ENCODE measurements at regions not wholly inside any gene's neighbourhood (a gene's known extent, or its start where the extent isn't known, plus 50 kb on each side); places are given as distances from the start of the nearest gene placed in this dataset.

DNA sequence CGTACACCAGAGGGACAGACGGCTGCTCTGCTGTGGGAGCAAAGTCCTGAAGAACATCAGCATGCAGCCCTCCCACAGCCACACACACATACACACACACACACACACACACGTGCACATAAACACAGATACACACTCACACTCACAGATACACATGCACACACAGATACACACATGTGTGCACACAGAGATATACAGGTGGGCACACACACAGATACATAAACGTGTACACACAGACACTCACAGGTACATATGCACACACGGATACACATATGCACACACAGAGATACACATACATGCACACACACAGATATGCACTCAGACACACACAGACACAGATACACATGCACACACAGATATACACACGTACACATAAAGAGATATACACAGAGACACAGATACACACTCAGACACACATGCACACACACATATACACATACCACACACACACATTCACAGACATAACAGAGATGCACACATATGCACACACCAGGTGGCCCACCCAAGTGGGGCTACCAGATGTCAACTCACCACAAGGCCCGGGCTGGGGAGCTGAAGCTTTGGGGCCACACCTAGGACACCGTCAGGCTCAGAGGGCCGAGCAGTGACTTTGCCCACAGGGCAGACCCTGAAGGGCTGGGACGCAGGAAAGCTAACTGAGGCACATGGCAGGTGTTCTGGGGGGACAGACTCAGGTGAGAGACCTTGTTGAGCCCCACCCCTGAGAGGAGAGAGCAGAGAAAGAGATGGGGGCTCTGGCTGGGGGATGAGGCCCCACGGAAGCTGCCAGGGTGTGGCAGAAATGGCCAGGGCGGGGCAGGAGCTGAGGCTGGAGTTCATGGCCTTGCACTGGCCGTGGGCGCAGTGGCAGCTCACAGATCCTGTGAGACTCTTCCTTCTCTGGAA, 148.6 kb upstream of the PPP1R26 start:
- no peak overlapping the region for H3K4me3 ChIP-seq (ENCODE audit: insufficient read depth, low read depth, low read length)
- H3K4ac ChIP-seq (ENCODE audit: low read depth, low read length): no peak overlapping the region
- no peak overlapping the region for H3K9ac ChIP-seq (ENCODE audit: low read depth, low read length)
- H2BK5ac ChIP-seq (ENCODE audit: low read depth, low read length, poor library complexity, severe bottlenecking): no peak overlapping the region
- no peak overlapping the region for H3K4me2 ChIP-seq (ENCODE audit: low read depth, low read length)
- H3K14ac ChIP-seq (replicated peaks; ENCODE audit: low read depth, low read length): no peak overlapping the region
- POLR2A ChIA-PET (ENCODE audit: unreplicated experiment): no interaction called here
- no peaks in the 10 kb centered on the region for H4K20me1 ChIP-seq (ENCODE audit: insufficient read depth, low read length)
- 47% methylated on average over 8 of the region's 14 CpGs; no CpG with 5 or more reads in 1 of the 2 experiments for WGBS, 2 experiments (ENCODE audit: extremely low coverage in 2 of 2, insufficient read length in 1 of 2)
- peaks cover 37% of the 10 kb centered on the region for H3K9me3 ChIP-seq (ENCODE audit: control insufficient read depth, insufficient read depth, low read length)
- H3K9me1 ChIP-seq (ENCODE audit: insufficient read depth, low read length): no peaks in the 10 kb centered on the region
- H3K56ac ChIP-seq (ENCODE audit: extremely low read depth, insufficient read depth, low read length): no peak overlapping the region
- TF ChIP-seq POLR2A (IDR thresholded peaks at IDR 0.05; ENCODE audit: low read depth, low read length): no peak
- TF ChIP-seq RCOR1 (IDR thresholded peaks at IDR 0.05; ENCODE audit: insufficient replicate concordance, low read length): no peak
- no peak overlapping the region for H2AK5ac ChIP-seq (ENCODE audit: low read depth, low read length)
- H2BK20ac ChIP-seq (ENCODE audit: low read depth, low read length): no peak overlapping the region
- dilution Hi-C loops (cut with HindIII; ENCODE audit: low sequenced_read_pairs, unreplicated experiment) (no loop called here), in situ Hi-C loops (cut with MboI; ENCODE audit: low sequenced_read_pairs) (no loop called here), intact Hi-C loops (cut with micrococcal nuclease) (no loop called here)
- no TSS peak for BruUV-seq (replicated peaks)
- no peak overlapping the region for H4K91ac ChIP-seq (ENCODE audit: insufficient read depth, low read depth, low read length)
- H2BK120ac ChIP-seq (ENCODE audit: low read depth, low read length): no peak overlapping the region
- H4K5ac ChIP-seq (ENCODE audit: low read depth, low read length): no peak overlapping the region
- no peak overlapping the region for H3K23ac ChIP-seq (ENCODE audit: low read depth, low read length)
- H3K36me3 ChIP-seq (ENCODE audit: control insufficient read depth, insufficient read depth, low read length): no peaks in the 10 kb centered on the region
- H3K18ac ChIP-seq (ENCODE audit: low read depth, low read length): no peak overlapping the region
- H3K27ac ChIP-seq (ENCODE audit: insufficient read depth, low read length): no peak overlapping the region
- DNase-seq (no peak), ATAC-seq (ENCODE audit: low read depth) (no peak)
- H2AFZ ChIP-seq (replicated peaks; ENCODE audit: low read length, poor library complexity): no peak overlapping the region
- H3K27me3 ChIP-seq (ENCODE audit: control insufficient read depth, insufficient read depth, low read length): no peaks in the 10 kb centered on the region
- CTCF ChIA-PET: no interaction called here
- no peaks in the 10 kb centered on the region for H3K79me1 ChIP-seq (ENCODE audit: low read depth in 1 of 2, low read length in 2 of 2)
- no peak overlapping the region for H2AK9ac ChIP-seq (replicated peaks; ENCODE audit: low read depth, low read length, poor library complexity)
- no peak overlapping the region for H4K8ac ChIP-seq (ENCODE audit: low read depth in 2 of 2, low read length in 2 of 2)
- H2BK15ac ChIP-seq (ENCODE audit: low read depth, low read length): no peak overlapping the region
- H3K4me1 ChIP-seq (ENCODE audit: control insufficient read depth, insufficient read depth, low read length): no peaks in the 10 kb centered on the region

Data from IMR-90 (cell line).